SHP77 treated with DMSO at 0.1 percent for 48 hours (cell line): ENCODE measurements at regions not wholly inside any gene's neighbourhood (a gene's known extent, or its start where the extent isn't known, plus 50 kb on each side); places are given as distances from the start of the nearest gene placed in this dataset.
"Not testable (repeated sequence)": the region's sequence is repeated elsewhere in the genome, so short reads cannot be mapped to it uniquely, and the experiment has no call there.

Experiments used
- DNase-seq: peaks from one replicate; lab custom pipeline; 2025; lab: John Stamatoyannopoulos, UW

DNA sequence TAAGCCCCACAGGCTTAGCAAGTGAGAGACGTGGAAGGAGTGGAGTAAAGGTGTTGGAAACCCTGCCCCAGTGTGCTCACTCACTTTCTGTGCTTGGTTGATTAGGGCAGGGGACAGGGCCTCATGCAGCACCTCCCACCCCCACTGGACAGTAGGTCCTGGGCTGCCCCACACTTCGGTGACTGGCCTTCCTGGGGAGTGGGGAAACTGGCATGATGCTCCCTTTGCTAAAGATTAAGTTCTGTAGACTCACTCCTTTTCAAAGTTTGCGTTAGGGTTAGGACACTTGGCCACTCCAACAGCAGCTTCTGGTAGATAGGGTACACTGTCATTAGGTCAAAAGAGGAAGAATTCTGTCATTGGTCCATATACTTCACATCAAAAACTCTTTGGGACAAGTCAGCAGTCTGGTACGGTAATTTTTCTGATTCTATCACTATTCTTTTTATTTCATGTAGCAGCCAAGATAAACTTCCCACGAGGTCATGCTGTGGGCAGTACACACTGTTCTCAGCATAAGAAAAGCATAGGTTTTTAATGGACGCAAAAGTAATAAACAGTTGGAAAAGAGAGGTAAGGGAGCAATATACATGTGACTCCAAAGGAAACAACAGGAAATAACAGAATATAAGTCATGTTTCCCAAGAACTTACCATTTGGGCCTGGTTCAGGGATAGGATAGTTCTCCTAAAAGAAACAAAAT, 106.6 kb upstream of the TERB2 start:
- DNase-seq: not testable (repeated sequence)

DNA sequence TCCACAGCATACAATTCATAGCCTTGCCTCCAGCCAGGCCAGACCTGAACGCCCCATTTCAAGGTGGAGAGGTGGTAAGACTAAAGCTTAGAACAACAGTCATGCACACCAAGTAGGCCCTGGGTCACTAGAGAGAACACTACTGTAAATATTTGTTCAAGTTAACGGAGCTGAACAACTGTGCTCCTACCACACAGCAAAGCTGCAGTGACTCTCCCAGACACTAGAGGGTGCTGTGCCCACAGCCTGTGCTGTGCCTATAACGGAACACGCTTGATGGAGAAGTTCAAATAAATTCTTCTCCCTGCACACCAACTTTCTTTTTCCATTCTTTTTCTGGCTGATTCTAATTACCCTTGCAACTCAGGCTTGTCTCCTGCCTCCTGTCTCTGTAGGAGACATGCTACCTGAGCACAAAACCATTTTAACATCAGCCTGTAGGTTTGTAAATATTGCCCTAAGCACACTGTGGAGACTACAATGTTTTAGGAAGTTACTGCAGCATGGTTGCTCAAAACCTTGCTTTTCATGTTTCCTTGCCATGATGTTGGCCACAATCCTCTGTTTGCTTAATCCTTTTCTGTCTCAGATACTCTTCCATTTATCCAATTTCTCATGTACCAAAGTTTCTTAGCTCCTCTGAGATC, 103.1 kb upstream of the TERB2 start:
- DNase-seq: peak; percentile 80

DNA sequence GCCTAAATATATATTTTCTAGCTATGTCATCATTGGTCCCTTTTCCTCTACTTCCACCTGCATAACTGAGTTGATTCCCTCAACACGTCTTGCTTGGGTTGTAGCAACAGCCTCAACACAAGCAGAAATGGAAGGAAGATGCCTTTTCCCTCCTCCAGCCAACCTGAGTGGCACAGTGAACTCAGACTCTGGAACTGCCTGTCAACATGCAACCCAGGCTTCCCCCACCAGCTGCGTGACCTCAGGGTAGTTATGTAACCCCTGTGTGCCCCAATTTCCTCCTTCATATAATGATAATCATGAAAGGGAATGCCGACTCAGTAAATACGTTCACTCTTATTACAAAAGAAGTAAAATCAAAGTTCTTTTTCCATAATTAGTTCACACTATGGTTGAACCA, 101.8 kb upstream of the TERB2 start:
- not testable (repeated sequence) for DNase-seq

DNA sequence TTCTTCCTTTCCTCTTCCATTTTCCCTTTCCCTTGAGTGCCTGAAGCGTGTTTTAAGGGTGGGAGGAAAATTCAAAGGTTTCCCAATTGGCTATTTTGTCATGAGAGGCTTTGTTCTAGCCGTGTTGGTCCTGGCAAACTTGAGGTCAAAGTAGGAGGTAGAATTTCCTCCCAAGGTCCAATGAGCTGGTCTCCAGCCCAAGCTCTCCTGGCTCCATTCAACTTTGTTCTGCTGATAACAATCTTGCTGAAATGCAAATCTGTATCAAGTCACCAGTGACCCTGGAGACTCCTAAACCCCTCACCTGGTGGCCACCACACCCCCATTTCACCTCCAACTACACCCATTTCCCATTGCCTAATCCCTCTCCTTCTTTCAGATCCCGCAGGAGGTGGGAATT, 100.2 kb upstream of the TERB2 start:
- not testable (repeated sequence) for DNase-seq

DNA sequence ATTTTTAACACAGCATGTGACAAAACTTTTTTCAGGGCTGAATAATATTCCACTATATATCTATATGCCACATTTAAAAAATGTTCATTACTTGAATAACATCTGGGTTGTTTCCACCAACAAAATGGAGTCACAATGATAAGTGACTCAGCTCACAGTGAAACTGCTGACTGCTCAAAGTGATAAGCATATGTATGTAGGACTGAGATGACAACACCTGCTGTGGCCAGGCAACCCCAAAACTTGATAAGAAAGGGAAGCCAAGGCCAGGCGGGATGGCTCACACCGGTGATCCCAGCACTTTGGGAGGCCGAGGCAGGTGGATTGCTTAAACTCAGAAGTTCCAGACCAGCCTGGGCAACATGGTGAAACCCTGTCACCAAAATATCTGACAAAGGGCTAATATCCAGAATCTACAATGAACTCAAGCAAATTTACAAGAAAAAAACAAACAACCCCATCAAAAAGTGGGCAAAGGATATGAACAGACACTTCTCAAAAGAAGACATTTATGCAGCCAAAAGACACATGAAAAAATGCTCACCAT, 99.2 kb upstream of the TERB2 start:
- DNase-seq: not testable (repeated sequence)

DNA sequence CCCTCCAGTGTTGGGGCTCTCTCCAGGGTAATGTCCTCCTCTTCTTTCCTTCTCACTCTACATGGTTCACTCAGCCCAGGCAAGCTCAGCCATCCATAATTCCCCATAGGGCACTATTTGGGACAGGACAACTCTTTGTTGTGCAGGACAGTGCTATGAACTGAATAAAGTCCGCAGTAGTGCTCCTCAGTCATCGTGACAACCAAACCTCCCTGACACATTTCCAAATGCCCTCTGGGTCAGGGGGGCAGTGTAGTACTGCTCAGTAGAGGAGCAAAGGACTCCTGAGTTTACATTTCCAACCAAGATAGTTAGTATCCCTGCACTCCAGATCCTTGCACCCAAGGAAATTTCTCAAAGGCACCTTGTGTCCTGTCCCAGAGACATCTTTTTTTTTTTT, 97.4 kb upstream of the TERB2 start:
- DNase-seq: not testable (repeated sequence)

DNA sequence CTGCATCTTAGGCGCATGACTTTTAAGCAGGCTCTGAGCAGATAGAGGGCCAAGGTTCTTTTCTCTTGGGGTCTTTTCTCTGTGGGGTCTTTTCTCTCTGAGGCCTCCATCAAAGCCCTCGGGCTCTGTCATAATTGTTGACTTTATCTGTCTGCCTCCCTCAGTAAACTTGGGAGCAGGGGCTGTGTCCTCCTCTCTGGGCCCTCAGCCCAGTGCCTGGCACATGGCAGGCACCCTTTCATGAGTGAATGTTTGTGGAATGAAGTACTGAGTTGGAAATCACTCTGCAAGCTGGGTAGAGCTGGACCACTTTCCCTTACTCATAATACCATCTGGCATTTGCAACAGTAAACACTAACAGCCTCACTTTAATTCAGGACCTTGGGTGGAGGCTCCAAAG, 96.3 kb upstream of the TERB2 start:
- not testable (repeated sequence) for DNase-seq

DNA sequence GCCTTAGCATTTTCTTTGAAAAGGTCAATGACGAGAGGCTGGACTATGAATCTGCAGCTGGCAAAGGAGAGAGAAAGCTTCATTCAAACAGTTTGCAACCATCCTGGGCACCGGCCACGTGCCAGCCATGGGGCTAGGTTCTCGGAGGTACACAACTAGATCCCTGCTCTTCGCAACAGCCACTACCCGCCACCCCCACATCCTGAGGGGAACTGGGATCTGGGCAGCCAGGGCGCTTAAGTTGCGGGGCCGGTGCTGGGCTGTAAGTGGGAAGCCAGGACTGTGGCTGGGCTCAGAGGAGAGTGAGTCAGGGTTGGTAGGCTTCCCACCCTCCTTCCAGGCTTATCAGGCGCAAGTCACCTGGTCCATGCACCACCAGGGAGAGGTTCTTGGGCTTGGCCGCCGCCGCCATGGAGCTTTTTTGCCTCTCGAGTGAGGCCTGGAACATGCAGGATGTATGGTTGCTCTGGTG, 95.0 kb upstream of the TERB2 start:
- no peak for DNase-seq

DNA sequence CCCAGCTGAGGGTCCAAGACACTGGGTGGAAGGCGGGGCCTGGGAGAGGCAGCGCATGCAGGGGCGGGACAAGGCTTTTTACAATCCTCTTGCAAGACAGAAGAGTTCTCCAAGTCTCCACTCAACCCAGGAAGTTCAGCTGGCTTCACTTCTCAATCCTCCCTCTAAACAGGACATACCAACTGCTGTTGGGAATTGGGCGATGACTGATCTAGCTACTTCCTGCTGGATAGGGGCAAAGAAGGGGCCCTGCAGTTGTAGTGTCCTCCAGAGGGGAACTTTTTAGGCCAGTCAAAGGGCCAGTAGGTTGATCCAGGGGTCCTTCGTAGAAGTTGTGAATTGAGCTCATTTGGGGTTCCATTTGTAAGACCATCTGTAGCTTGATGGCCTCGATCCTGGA, 94.6 kb upstream of the TERB2 start:
- DNase-seq: no peak

DNA sequence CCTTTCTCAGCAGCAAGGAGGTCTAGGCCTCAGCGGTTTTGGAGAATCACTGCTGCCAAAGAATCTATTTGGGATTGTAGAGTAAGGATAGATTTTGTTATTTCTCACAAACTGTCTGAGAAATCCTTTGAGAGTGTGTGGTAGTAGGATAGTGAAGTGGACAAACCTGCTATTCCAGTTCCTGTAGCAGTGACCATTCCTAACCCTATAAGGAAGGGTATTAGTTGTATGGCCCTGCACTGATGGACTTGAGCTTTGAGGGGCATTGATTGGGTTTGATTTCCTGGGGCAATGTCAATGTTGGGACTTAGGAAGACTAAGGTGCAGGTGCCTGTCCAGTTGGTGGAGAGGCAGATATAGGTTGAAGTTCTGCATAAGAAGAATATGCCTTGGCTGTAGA, 93.6 kb upstream of the TERB2 start:
- DNase-seq: not testable (repeated sequence)

DNA sequence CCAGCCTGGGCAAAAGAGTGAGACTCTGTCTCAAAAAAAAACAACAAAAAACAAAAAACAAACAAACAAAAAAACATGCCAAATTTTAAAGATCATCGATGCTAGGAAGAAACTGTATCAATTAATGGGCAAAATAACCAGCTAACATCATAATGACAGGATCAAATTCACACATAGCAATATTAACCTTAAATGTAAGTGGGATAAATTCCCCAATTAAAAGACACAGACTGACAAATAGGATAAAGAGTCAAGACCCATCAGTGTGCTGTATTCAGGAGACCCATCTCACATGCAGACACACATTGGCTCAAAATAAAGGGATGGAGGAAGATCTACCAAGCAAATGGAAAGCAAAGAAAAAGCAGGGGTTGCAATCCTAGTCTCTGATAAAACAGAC, 88.4 kb upstream of the TERB2 start:
- not testable (repeated sequence) for DNase-seq

DNA sequence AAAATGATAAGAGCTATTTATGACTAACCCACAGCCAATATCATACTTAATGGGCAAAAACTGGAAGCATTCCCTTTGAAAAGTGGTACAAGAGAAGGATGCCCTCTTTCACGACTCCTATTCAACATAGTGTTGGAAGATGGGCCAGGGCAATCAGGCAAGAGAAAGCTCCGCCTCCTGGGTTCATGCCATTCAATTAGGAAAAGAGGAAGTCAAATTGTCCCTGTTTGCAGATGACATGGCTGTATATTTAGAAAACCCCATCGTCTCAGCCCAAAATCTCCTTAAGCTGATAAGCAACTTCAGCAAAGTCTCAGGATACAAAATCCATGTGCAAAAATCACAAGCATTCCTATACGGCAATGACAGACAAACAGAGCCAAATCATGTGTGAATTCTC, 86.4 kb upstream of the TERB2 start:
- DNase-seq: not testable (repeated sequence)

DNA sequence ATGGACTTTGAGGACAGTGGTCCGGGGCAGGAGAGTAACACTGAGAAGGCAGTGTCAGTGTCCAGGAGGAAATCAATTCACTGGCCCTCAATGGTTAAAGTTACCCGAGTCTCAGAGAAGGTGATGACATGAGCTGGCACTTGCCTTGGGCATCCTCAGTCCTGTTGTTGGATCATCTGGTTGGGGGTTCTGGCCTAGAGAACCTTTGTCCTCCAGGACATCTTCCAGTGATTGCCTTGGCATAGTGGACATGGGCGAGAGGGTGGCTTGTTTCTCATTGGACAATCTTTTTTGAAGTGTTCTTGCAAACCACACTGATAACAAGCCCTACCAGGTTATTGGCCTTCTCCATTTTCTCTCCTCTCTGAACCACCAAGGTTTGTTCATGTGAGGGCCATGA, 83.4 kb upstream of the TERB2 start:
- no peak for DNase-seq

DNA sequence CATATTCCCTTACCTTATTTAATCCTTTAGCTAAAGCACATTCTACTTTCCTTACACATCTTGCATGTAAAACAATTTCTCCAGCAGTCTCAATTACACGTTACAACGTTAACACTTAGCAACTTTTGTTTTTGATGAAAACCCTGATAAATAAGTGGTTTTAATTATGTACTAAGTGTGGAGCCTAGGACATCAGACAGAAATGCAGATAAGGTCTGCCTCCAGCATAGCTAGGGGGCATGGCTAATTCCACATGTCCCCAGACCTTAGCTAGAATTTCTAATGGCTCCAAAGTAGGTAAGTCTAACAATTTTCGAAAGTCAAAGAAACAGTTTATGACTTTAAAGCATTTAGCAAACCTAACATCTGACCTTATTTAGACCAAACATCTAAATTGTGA, 77.4 kb upstream of the TERB2 start:
- DNase-seq: no peak

DNA sequence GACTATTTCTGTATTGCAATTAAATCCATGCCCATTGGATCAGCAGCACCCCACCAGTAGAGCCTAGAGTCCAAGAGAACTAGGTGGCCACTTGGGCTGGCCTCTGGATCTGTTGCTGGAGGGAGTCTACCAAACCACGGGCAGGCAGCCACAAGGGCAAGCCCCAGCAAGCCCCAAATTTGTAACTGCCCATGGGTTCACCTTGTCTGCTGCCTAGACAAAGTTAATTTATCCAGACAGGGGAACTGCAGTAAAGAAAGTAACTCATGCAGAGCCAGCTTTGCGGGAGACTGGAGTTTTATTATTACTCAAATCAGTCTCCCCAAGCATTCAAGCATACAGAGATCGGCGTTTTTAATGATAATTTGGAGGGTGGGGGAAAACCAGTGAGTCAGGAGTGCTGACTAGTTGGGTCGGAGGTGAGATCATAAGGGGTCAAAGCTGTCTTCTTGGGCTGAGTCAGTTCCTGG, 74.0 kb upstream of the TERB2 start:
- DNase-seq: no peak

DNA sequence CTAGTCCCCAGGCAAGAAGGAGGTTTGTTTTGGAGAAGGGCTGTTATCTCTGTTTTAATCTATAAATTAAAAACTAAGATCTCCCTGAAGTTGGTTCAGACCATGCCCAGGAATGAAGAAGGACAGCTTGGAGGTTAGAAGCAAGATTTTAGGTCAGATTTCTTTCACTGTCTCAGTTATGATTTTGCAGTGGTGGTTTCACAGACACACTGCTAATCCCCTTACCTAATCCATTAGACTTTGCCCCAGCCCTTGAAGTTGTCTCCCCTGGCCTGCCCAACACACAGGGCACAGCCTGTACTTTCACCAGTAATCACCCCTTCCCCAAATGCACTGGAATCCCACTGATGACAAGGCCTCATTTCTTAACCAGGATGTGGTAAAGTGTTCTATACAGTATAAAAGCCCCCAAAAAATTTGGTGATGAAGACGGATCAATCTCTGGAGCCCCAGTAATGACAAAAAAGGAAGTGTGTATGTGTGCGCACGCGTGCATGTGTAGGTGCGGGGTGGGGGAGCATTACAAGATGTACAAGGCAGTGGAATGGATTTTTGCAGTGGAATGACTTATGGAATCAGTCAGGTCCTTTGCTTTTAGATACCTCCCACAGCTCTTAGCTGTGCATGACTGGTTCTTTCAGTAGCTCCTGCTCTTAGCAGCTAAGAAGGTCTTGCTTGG, 73.1 kb upstream of the TERB2 start:
- DNase-seq: no peak

DNA sequence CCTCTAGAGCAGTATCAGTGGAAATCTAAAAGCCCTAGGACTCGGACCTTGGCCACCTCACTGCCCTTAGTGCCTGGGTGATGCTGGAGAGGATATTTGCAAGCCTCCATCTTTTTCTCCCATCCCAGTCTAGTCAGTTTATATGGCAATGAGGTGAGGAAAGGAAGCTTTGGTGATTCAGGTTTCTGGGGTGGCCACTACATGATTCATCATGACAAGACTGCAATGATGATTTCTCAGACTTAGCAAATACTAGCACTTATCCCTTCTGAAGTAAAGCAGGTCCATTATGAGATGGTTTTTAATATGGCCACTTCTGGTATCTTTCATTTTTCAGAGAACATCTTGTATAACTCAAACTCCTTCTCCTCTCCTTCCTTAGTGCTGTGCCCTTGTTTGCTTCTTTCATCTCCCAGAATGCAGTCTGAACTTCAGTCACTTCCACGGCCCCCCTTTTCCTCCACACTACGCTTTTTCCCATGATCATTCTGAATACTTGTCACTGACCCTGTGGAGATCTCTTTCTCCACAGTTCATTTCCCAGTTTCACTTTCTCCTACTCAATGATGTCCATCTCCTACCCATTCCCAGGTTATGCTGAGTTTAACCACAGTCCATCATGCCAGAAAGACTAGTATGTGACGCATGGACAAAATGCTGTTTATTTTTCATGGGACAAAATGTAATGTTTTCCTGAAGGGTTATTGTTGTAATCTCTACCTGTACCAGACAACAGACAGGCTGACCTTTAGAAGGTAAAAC, 57.4 kb upstream of the TERB2 start:
- DNase-seq: not testable (repeated sequence)

DNA sequence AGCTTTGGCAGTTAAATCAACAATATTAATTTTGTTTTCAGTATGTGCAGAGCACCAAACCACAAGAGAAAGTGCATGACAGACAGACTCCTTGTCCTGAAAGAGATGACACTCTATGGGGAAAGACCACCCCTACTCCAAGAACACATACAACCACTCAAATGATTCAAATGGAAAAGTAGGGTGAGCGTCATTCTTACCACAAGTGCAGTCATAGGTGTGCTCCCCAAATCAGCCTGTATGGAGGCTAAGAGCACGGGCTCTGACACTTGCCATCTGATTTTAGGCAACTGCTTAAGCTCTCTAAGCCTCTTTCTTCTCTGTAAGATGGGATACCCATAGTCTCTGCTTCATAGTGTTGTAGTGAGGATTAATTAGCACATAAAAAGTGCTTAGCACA, 56.7 kb upstream of the TERB2 start:
- DNase-seq: not testable (repeated sequence)

DNA sequence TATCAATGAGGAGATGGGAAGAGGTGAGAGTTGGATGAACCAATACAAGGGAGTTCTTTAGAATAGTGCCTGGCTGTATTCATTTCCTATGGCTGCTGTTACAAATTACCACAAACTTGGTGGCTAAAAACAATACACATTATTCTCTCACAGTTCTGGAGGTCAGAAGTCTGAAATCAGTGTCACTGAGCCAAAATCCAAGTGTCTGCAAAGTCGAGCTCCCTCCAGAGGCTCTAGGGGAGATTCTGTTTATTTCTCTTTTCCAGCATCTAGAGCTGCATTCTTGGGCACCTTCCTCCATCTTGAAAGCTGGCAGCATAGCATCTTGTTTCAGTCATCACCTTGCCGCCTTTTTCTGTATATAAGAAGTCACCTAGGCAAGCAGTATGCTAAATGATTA, 55.7 kb upstream of the TERB2 start:
- not testable (repeated sequence) for DNase-seq

DNA sequence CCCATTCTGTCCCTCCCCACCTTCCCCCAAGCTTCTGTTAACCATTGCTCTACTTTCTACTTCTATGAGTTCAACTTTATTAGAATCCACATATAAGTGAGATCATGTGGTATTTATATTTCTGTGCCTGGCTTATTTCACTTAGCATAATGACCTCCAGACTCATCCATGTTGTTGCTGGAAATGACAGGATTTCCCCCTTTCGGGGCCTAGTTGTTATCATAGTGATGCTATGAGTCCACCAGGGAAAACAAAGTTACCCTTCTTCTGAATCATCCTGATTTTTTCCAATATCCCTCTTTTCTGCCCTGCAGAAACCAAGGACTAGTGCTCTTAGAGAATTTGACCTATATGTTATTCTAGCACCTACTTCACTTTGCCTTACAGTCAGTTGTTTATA, 53.2 kb upstream of the TERB2 start:
- not testable (repeated sequence) for DNase-seq

DNA sequence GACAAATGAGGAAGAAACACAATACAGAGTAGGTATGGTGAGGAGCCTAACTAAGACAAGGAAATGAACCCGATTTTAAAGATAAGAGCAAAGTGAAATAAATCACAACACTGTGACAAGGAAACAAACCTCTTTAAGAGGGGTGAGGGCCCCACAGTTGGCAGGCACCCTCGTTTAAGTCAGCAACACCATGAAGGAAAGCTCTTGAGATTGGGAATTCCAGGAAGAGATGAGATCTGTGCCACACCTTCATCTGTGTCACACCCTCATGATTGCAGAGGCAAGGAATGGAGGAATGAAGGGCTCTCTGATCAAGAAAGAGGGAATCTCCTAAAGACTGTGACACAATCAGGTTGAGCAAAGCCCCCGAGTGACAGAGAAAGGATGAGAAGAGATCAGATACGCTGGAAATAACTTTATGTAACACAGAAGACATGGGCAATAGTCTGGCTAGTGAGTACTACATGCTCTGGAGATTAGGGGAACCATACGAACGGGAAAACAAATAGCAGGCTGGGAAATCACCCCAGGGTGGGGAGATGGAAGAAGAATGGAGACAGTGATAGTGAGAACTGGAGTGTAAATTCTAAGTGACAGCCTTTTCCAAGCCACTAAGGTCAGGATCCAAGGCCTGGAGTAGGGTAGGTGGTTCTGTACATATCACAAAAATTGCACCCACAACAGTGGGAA, 51.7 kb upstream of the TERB2 start:
- DNase-seq: not testable (repeated sequence)
